ENCODE measurements at regions not wholly inside any gene's neighbourhood (a gene's known extent, or its start where the extent isn't known, plus 50 kb on each side); places are given as distances from the start of the nearest gene placed in this dataset.

DNA sequence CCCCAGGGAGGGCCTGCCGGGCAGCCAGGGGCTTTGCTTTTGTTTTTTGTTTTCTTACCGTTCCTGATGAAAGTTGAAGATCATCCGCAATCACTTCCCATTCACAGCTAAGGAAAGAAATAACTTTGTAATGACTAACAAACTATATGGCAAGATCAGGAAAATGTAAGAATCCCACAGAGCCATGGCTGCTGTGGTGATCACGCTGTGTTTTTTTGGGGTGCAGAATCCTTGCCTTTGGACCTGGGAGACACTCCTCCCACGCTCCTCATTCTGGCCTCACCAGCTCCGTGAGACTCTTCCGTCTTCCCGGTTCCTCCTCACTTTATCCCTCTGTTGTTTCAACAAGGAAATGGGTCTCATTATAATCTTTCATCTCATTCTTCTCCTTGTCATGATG is 443.0 kb upstream of the MGMT start:
- no peak for DNase-seq (ENCODE audit: low spot score)

DNA sequence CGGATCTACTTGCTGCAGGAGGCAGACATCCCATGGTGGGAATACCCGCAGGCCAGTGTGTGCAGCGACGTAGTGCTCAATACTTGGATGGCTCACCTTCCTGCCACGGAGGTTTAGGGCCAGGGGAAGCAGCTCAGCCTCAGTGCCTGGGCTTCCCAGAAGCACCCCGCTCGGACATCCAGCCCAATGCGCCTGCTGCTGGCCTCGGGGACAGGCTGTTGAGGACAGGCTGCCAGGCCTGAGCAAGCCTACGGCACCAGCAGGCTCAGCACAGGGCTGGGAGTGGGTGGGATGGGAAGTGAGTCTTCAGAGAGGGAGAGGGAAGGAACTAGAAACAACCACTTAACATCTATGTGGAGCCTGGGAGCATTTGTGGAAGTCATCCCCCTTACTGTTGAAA is 441.3 kb upstream of the MGMT start:
- no peak for DNase-seq (ENCODE audit: low spot score)

DNA sequence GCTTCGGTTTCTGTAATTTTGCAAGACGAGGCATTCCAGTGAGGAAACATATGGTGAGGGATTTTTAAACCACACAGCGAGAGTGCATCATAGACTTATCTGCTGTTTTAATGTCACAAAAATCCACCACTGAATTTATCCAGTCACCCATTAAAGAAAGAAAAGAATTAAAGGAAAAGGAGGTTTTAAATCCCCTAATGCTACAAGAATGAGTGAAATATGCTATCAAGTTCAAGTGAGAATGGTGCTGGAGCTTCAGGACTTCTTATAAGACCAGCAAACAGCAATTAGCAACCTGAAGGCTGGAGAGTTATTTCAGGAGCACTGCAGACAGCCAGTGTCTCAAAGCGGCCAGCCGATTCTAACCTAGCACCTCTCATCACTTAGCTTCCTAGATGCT is 439.1 kb upstream of the MGMT start:
- DNase-seq (ENCODE audit: low spot score): no peak

DNA sequence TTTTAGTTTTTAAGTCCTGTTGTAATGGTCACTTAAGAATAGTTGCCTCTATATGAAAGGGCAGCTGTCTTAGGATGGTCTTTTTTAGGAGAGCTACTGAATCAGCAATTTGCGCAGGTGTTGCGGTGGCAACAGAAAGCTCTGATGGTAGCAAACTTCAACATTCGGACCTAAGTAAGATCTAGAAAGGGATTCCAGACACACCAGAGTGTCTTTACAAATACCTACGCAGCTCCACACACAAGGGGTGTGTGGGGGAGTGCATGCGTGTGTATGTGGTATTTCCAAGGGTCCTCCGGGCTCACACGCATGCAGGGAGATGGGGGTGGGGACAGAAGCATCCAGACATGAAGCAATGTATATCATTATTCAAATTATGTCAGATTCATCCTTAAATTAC is 438.6 kb upstream of the MGMT start:
- DNase-seq (ENCODE audit: low spot score): no peak

DNA sequence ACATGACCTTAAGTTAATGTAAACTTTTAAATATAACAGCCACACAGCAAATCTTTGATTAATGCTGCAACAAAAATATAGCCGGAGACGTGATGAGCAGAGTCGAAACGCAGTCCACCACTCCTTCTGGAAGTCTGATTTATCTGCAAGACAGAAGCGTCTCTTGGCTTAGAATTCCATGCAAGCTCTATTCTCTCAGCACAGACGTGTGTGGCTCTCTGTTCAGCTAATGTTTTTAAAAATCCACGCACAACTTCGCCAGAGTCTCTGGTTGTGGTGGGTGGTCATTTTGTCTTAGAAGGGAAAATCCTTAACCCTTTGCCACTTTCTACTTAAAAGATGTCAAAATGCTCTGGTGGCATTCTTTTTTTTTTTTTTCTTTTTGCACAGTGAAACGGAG is 438.0 kb upstream of the MGMT start:
- no peak for DNase-seq (ENCODE audit: low spot score)

DNA sequence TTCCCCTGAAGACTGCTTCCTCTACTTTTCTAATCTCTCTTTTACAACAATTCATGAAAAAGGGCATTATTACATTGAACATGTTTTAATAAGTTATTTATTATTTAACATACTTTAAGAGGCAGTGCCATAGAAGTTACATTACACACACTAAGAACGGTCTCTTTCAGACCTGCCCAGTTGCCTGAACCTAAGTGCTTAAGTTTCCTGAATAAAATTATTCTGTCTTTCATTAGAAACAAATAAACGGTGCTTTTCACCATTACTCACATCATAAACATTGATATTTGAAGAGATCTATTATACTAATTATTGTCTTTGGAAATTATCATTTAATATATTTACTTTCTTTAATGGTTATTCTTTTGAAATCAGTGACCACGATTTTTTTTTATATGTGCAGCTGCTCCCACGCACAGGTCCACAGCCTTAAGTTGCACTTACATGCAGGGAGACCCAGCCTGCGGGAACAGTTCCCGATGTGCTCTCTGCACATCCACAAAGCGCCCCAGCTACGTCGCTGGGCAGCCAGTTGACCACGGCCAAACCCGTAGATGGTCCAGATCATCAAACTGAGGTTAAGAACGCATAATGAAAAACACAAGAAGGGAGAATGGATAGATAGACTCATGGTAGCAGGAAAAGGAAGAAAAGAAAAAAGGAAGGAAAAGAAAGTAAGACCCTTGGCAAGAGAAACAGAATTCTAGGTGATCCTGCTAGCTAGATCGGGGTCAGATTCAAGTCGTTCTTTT is 437.0 kb upstream of the MGMT start:
- DNase-seq (ENCODE audit: low spot score): no peak

DNA sequence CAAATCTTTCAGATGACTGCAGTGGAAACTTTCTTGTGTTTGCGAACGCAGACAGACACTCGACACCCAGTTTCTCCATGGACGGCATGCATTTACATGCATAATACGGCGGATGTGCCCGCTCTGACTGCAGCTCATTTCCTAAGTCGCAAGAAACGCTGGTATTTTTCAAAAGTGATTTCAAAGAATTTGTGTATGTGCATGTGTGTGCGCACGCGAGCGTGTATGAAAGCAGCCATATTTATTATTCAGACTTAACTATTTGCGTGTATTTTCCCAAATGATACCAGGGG is 436.5 kb upstream of the MGMT start:
- no peak for DNase-seq (ENCODE audit: low spot score)

DNA sequence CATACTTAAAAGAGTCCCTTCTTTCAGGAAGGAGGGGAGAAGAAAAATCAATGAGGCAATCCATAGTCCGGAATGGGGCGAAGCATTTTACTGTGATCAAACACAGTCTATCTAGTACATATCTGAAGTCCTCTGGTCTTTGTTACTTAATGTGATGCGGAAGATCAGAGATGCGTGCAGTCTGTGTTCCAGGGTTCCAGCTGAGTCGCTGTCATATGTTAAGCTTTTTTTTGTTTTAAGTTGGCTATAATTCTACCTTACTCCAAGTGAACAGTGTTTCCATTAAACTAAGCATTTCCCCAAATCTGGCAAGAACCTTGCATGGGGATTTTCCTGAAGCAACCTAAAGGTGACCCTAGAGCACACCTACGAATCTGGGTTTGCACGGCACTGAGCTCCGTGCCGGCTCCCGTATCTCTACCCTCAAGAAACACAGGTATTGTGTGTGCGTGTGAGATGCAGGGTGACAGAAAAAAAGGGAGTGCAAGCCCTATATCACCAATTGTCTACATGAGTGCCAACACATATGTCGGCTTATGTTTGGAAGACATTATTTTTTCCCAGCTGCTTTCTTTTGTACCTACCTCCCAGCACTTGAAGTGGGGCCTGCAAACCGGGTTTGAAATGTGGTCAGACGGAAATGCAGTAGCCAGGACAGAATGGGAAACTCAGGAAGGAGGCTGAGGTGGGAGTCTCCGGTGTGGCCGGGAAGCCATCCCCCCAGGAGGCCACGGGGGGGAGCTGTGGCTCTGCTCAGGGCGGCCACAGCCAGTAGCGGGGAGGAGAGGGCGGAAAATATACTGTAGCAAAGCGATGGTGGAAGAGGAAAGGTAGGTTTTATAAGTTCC is 435.8 kb upstream of the MGMT start:
- peak; percentile 29 for DNase-seq (ENCODE audit: low spot score)

DNA sequence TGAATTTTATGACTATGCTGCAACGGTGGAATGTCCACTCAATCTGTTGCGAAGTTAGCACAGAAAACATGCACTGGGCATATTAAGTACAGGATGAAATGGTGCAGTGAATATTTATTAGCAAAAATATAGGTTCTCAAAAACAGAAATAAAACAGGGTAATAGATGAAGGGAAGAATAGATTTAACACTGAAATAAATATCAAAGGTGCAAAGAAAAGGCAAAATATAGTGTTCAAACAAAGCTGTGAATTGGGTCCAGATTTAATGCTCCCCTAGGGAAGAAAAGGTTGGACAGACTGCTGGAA is 435.2 kb upstream of the MGMT start:
- no peak for DNase-seq (ENCODE audit: low spot score)

DNA sequence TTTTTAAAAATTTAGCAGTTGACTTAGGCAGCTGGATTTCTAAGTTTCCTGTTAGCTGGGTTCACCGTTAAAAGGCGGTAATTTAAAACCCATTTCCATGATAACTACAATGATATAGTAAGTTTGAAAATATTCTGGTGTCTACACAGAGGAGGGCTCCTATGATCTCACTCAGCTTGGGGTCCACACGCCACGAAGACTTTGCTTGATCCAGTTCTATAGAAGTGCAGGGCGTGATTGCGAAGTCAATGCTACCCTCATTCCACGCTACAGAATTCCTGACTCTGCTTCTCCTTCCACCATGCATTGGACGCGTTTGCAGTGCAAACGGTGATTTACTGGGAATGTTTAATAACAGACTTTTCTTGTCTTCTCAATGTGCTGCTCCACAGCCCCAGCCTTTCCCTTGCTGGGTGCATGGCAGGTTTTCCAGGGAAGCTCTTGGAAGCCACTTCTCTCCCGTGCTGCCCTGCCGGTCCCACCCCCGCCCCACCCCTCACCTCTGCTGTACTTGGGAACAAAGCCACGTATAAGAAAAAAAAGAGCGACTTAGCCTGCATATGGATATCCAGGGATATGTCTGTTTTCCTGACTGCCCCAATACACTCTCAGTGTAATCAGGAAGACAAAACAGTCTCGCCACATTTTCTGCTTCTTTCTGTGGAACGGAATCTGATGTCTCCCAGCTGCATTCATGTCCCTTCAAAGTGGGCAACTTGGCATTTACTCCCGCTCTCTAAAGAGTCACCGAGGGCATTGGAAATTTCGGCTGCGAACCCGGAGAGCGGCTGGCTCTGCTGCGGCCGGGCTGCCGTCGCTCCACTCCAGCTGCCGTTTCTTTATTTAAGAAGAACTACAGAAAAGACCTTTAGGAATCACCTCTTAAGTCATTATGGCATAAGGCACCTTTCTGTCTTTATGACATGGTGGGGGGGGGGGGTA is 434.4 kb upstream of the MGMT start:
- no peak for DNase-seq (ENCODE audit: low spot score)

DNA sequence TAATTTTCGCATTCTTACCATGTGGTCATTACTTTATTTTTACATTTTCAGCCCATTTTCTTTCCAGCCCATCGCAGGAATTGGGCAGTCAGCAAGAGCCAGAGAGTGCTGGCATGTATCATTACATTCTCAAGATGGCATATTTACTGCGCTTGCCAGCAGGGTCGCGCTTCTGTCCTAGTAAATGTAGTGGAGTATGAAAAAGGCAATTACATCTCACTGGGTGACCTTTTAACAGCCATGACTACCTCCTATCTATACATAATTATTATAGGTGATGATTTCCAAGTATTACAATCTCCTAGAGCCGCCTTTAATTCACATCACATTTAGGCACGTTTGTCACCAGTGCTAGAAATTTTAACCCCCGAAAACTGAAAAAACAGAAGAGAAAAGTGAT is 433.7 kb upstream of the MGMT start:
- DNase-seq (ENCODE audit: low spot score): no peak

DNA sequence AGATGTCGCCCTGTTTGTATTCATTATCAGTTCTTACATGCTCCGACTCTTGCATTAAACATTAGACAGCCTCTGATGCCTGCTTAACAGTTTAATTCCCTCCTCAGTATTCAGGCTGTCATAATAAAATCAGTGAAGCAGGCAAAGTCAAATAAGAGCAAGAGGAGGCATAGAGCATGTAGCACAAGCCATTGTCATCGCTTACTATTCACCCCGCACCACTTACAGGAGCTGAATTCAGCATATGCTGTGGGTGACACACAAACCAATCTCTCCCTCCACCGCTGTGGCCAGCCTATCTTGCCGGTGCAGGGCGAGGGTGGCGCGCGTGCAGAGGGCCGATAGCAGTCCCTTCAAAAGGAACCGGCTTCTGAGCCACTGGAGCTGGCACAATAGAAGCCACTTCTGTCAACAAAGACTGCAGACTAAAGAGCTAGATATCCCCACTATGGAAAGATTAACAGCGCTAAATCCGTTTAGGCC is 433.2 kb upstream of the MGMT start:
- peak; percentile 61 for DNase-seq (ENCODE audit: low spot score)

DNA sequence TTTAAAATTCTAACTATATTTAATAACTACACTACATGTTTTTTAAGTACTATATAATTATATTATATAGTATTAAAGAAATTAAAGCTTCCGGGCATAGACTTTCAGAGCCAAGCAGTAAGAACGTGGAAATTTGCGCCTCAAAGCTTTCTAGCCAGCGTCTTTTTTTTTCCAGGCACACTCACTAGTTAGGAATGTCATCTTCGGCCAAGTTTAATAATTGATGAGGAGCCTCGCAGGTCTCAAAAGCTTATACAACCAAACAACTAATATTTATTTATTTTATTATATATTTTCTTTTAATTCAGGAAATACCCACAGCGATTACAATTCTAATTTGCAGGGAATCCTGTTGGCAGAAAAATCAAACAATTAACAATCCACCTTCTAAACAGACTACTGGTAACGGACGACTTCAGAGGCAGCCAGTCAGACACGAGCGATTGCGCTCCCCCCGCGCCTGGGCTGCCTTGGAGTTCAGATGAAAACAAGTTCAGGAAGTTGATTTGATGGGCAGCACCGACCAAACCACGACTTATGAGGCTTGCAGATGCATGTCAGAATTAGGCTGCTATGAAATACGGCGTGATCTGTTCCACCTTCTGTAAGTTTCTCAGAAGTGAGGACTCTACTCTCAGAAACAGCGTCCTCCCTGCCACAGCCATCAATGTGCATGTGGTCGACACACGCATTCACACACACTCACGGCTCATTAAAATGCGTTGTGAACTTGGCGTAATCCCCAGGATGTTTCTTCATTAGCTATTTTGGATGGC is 431.8 kb upstream of the MGMT start:
- DNase-seq (ENCODE audit: low spot score): no peak

DNA sequence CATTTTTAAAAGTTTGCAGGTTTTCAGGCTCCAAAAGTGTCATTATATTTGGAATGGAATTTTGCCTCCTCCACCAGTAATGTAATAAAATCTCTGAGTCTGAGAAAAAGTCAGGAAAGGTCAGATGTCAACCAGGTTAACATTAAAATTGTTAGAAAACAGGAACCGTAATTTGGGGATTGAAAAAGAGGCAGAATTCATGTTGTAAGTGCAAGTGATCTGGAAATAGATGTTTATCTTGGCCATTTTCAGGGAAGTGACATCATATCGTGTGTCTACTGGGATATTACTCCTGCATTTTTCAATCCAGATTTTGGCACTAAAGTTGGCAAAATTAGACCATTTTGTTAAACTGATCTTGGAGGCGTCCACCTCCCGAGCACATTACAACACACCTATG is 428.5 kb upstream of the MGMT start:
- no peak for DNase-seq (ENCODE audit: low spot score)

DNA sequence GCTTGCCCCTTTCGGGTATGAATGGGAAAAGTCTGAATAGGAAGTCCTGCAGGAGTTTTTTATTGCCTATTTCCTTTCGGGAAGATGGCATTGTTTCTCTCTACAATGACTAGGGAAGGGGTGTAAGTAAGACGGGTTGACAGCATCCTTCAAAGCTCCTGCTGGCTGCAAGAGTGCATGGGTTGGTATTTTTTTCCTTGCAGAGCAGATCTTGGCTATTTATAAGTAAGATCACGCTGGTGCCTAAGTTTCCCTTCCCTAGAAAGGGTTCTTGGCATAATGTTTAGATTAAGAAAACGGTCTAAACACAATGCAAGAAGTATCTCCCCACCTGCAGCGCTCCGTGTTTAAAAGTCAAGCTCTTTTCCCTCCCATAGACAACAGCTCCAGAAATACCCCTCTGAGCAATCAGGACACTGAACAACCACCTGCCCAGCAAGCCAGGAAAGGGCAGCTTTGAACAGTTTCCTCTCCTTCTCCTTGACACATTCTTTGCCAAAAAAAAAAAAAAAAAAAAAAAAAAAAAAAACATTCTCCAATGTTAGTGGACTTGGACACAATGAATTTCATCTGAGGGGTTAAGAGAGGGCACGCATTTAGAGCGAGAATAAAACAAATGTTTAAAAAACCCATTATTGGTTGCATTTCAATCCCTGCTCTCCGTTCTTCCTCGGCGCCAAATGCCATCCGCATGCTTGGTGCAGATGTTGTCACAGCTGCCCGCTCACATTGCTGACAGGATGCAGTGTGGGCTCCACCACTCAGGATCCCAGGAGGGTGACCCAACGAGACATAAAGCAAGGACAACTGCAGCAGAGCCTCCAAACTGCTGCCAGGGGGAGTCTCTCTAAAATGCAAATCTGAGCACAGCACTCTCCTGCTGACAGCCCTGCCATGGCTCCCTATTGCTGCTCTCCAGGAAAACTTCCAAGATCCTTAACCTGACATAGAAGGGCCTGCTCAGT is 427.4 kb upstream of the MGMT start:
- no peak for DNase-seq (ENCODE audit: low spot score)

DNA sequence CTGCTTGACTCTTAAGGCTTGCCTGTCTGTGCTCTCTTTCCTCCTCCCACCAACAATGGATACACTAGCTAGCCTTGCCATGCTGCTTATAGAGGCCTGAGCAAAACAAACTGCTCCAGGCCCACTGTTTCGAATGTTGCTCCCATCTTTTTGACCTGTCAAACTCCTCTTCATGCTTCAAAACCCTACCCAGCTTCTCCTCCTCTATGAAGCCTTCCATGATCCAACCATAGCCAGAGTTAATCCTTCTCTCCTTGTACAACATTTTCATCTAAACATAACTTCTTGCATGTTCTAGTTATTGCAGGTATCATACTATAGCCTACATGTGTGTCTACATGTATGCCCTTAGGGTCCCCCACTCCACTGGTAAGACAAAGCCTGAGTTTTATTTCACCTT is 426.7 kb upstream of the MGMT start:
- no peak for DNase-seq (ENCODE audit: low spot score)

DNA sequence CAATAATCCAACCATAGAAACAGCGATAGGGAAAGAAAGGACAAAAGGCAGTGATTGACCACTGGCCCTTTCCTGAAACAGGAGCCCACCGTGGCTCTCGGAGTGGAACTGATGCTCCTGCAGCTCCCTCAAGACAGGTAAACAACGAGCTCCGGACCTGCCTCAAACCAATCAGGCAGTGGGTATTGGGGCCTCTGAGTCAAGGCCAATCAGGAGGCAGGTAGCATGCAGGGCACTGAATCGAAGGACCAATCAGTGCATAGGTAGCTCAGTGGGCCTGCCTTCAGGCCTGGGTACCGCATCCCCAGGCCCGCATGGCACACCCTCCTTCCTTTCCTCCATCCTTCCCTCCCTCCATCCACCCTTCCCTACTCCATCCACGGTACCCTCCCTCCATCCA is 425.1 kb upstream of the MGMT start:
- DNase-seq (ENCODE audit: low spot score): no peak

DNA sequence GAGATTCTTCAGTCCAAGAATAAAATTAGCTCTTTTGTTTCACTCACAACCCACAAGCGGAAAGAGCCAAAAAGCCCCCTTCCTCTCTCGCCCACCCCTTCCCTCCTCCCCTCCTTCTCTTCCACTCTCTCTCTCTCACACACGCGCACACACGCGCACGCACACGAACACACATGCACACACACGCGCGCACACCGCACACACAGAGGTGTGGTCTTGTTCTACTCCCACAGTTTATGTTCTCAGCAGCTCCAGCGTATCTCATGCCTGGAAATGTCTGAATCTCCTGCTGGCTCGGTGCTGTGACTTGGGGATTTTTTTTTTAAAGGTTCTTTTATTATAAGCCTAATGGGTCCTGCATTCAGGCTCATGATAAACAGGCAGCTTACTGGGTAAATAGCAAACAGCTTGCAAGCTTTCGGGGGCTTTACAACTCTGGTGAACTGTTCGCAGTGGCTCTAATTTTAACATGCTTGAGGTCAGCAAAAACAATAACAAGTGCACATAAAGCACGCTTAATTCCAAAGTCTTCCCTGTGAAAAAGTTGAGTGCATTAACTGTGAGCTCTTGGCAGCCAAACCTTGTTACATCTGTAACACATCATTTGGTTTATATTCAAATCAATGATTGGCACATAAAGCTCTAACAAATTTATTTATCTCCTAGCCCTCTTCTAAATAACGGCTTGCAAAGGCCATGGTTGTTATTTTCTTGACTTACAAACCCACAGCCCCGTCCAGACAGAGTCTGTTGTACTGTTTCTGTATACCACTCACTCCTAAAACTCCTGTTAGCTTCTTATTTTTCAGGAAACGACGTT is 424.1 kb upstream of the MGMT start:
- DNase-seq (ENCODE audit: low spot score): no peak

DNA sequence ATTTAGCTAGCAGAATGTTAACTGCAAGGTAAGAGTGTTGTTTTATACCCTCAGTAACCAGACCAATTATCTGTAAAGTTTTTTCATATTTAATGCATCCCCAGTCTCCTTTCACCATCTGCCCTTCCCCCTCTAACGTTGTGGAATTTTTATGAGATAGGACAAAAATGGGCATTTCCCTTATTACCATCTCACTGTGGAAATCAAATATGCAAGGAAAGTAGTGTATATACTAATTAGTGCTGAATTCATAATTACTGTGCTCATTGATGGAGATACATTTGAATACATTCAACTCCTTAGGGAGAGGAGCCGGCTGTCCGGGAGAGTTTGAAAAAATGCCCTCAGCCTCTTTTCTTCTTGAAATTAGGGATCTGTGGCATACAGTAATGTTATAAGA is 423.4 kb upstream of the MGMT start:
- DNase-seq (ENCODE audit: low spot score): no peak

DNA sequence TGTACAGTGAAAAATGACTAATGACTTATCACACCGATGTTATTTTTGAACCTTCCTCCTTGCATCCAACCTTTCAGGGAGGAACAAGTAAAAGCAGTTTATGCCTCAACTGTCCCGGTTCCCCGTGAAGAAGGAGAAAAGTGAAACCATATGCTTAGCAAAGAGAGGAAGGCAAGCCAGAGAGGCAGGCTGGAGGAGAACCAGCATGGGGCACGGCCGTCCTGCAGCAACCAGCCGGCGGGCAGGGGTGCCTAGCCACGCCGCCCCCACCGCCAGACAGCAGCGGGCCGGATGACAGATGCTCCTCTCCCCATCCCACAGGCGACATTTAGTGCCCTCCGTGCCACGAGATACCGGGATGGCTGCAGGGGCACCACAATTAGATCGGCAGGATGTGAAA is 421.4 kb upstream of the MGMT start:
- no peak for DNase-seq (ENCODE audit: low spot score)
